H1 (cell line): ENCODE measurements at regions not wholly inside any gene's neighbourhood (a gene's known extent, or its start where the extent isn't known, plus 50 kb on each side); places are given as distances from the start of the nearest gene placed in this dataset.

Source experiments
- CTCF ChIA-PET: fragments of 300-600 bp; sonication (Branson Sonifier 250); formaldehyde crosslinking; loops from one replicate; lab custom pipeline; 2021; ENCODE audit not compliant: partially characterized antibody; lab: Charles Lee
- POLR2A ChIA-PET: fragments of 300-600 bp; sonication (Branson Sonifier 250); formaldehyde crosslinking; loops from one replicate; lab custom pipeline; 2021; ENCODE audit warnings: inconsistent platforms; ENCODE audit not compliant: partially characterized antibody; lab: Charles Lee
- DNase-seq, 2 experiments: peaks; one replicate each; pipeline versions ENCODE4 v3.0.0 to v3.0.0-alpha.2; 2010 to 2022; ENCODE audit warnings: low spot score in 2 of 2, low read depth in 1 of 2, mixed read lengths in 1 of 2
- FAIRE-seq: peaks from 2 replicates; lab custom pipeline; 2011; peaks lifted over from hg19 to GRCh38; lab: Jason Lieb, UNC
- H2AFZ ChIP-seq: 2 replicates; pipeline ENCODE4 v1.8.1; 2012; ENCODE audit warnings: low read length, inconsistent platforms
- H2AK5ac ChIP-seq: 2 replicates; pipeline ENCODE4 v1.6.1; 2013; ENCODE audit warnings: low read depth, low read length
- H2BK120ac ChIP-seq: replicated peaks from 2 replicates; pipeline ENCODE3; 2013; ENCODE audit warnings: low read depth, low read length, inconsistent platforms
- H2BK12ac ChIP-seq: 2 replicates; pipeline ENCODE4 v1.6.1; 2013; ENCODE audit warnings: low read depth, low read length
- H2BK15ac ChIP-seq: 2 replicates; pipeline ENCODE4 v1.6.1; 2013; ENCODE audit warnings: low read length
- H2BK20ac ChIP-seq: 2 replicates; pipeline ENCODE4 v1.6.1; 2013; ENCODE audit warnings: low read length
- H2BK5ac ChIP-seq: 2 replicates; pipeline ENCODE4 v1.6.1; 2013; ENCODE audit warnings: low read depth, low read length
- H3K14ac ChIP-seq: 2 replicates; pipeline ENCODE4 v1.6.1; 2013; ENCODE audit warnings: inconsistent platforms; ENCODE audit not compliant: insufficient read length
- H3K18ac ChIP-seq: 2 replicates; pipeline ENCODE4 v1.6.1; 2013; ENCODE audit warnings: low read length; ENCODE audit errors: extremely low read depth
- H3K23ac ChIP-seq: 2 replicates; pipeline ENCODE4 v1.6.1; 2013; ENCODE audit warnings: inconsistent platforms; ENCODE audit not compliant: insufficient read length
- H3K23me2 ChIP-seq: 2 replicates; pipeline ENCODE4 v1.6.1; 2013; ENCODE audit warnings: low read depth, low read length
- H3K27ac ChIP-seq: 2 replicates; pipeline ENCODE4 v1.6.1; 2011; ENCODE audit warnings: low read depth, low read length, inconsistent platforms
- H3K27me3 ChIP-seq, 4 experiments: replicated peaks in 1 of 4; 1 replicate in 1 of 4; 2 replicates in 3 of 4; pipeline versions ENCODE4 v1.6.1 to v1.8.1; 2011 to 2013; ENCODE audit warnings: low read length in 3 of 4, mild to moderate bottlenecking in 3 of 4, inconsistent platforms in 2 of 4, mixed read lengths in 2 of 4, moderate library complexity in 1 of 4; ENCODE audit not compliant: control insufficient read depth in 3 of 4, insufficient read depth in 3 of 4; ENCODE audit errors: extremely low read depth in 1 of 4
- H3K36me3 ChIP-seq, 4 experiments: 2 replicates each; pipeline versions ENCODE4 v1.6.1 to v1.8.1; 2011 to 2013; ENCODE audit warnings: mild to moderate bottlenecking in 4 of 4, low read length in 3 of 4, moderate library complexity in 2 of 4, control low read depth in 1 of 4, inconsistent platforms in 1 of 4; ENCODE audit not compliant: insufficient read depth in 4 of 4, control insufficient read depth in 2 of 4
- H3K4ac ChIP-seq: replicated peaks from 2 replicates; pipeline ENCODE3; 2013; ENCODE audit warnings: low read length, low read depth, mixed read lengths, inconsistent platforms; ENCODE audit not compliant: insufficient read length
- H3K4me1 ChIP-seq, 4 experiments: replicated peaks in 1 of 4; 1 replicate in 1 of 4; 2 replicates in 3 of 4; pipeline versions ENCODE4 v1.6.1 to v1.8.1; 2011 to 2013; ENCODE audit warnings: low read length in 3 of 4, inconsistent platforms in 2 of 4, mixed read lengths in 1 of 4; ENCODE audit not compliant: insufficient read depth in 4 of 4, control insufficient read depth in 3 of 4
- H3K4me2 ChIP-seq, 2 experiments: 2 replicates each; pipeline versions ENCODE4 v1.6.1 to v1.8.1; 2011 to 2013; ENCODE audit warnings: low read depth in 2 of 2, low read length in 2 of 2, control low read depth in 1 of 2, inconsistent platforms in 1 of 2, mild to moderate bottlenecking in 1 of 2; ENCODE audit not compliant: insufficient read depth in 1 of 2
- H3K4me3 ChIP-seq, 4 experiments: fragments of 200-600, 300-600 bp in 1 of 4; sonication (generic), shearing (Covaris generic), sonication (Bioruptor Twin) in 1 of 4; 2 replicates each; pipeline versions ENCODE4 v1.5.1 to v1.8.1; 2011 to 2016; ENCODE audit warnings: low read length in 4 of 4, low read depth in 3 of 4, control low read depth in 2 of 4, inconsistent platforms in 2 of 4, mild to moderate bottlenecking in 2 of 4, mixed read lengths in 1 of 4, moderate library complexity in 1 of 4; ENCODE audit not compliant: insufficient read depth in 2 of 4; ENCODE audit errors: extremely low read depth in 1 of 4
- H3K56ac ChIP-seq: replicated peaks from 2 replicates; pipeline ENCODE3; 2013; ENCODE audit warnings: low read depth, mild to moderate bottlenecking, mixed read lengths, low read length, inconsistent platforms; ENCODE audit not compliant: insufficient read length
- H3K79me1 ChIP-seq: 2 replicates; pipeline ENCODE4 v1.6.1; 2013; ENCODE audit warnings: low read depth, low read length, control low read depth
- H3K79me2 ChIP-seq, 2 experiments: 2 replicates each; pipeline versions ENCODE4 v1.6.1 to v1.8.1; 2012 to 2013; ENCODE audit warnings: low read length in 2 of 2, mild to moderate bottlenecking in 2 of 2, inconsistent platforms in 1 of 2; ENCODE audit not compliant: insufficient read depth in 2 of 2, control insufficient read depth in 1 of 2
- H3K9ac ChIP-seq, 4 experiments: replicated peaks in 1 of 4; 1 replicate in 1 of 4; 2 replicates in 3 of 4; pipeline versions ENCODE4 v1.6.1 to v1.8.1; 2011 to 2013; ENCODE audit warnings: low read depth in 3 of 4, low read length in 3 of 4, control low read depth in 2 of 4, mild to moderate bottlenecking in 2 of 4, moderate library complexity in 2 of 4, inconsistent platforms in 1 of 4; ENCODE audit errors: extremely low read depth in 1 of 4
- H3K9me3 ChIP-seq, 2 experiments: 2 replicates each; pipeline versions ENCODE4 v1.6.1 to v1.8.1; 2012 to 2013; ENCODE audit warnings: mild to moderate bottlenecking in 2 of 2, moderate library complexity in 2 of 2, control low read depth in 1 of 2, inconsistent platforms in 1 of 2, low read depth in 1 of 2, low read length in 1 of 2, mixed read lengths in 1 of 2; ENCODE audit not compliant: insufficient read depth in 2 of 2
- H4K20me1 ChIP-seq, 2 experiments: replicated peaks in 1 of 2; 2 replicates each; pipeline versions ENCODE3 to v1.8.1; 2011 to 2013; ENCODE audit warnings: inconsistent platforms in 2 of 2, low read length in 2 of 2, mild to moderate bottlenecking in 1 of 2; ENCODE audit not compliant: insufficient read depth in 2 of 2, control insufficient read depth in 1 of 2
- H4K5ac ChIP-seq: 2 replicates; pipeline ENCODE4 v1.6.1; 2013; ENCODE audit warnings: low read length, low read depth, mixed read lengths, inconsistent platforms; ENCODE audit not compliant: insufficient read length
- H4K8ac ChIP-seq: 2 replicates; pipeline ENCODE4 v1.8.0; 2013; ENCODE audit warnings: mild to moderate bottlenecking, moderate library complexity, low read length, inconsistent platforms; ENCODE audit not compliant: insufficient read depth; ENCODE audit errors: extremely low read depth
- H4K91ac ChIP-seq: replicated peaks from 2 replicates; pipeline ENCODE3; 2013; ENCODE audit warnings: low read length, mixed read lengths, inconsistent platforms; ENCODE audit not compliant: insufficient read length
- ATF2 ChIP-seq: IDR thresholded peaks from 2 replicates; pipeline ENCODE4 v1.6.1; 2012; ENCODE audit warnings: low read length, inconsistent platforms
- BCL11A ChIP-seq, 2 experiments: IDR thresholded peaks; one replicate each; pipeline ENCODE4 v1.6.1; 2011; ENCODE audit warnings: low read depth in 2 of 2, low read length in 2 of 2, mild to moderate bottlenecking in 2 of 2
- CTCF ChIP-seq, 3 experiments: IDR thresholded peaks; 1 replicate in 2 of 3; 2 replicates in 1 of 3; pipeline versions ENCODE4 v1.5.1 to v1.6.1; 2011; ENCODE audit warnings: low read length in 3 of 3, mild to moderate bottlenecking in 3 of 3, inconsistent platforms in 2 of 3, low read depth in 1 of 3, moderate library complexity in 1 of 3; ENCODE audit not compliant: insufficient read depth in 1 of 3; ENCODE audit errors: control extremely low read depth in 1 of 3
- EZH2 ChIP-seq: fragments of 200-600 bp; sonication (generic); IDR thresholded peaks from 2 replicates; pipeline ENCODE4 v1.7.1; 2012; ENCODE audit warnings: low read depth, mild to moderate bottlenecking, moderate library complexity, low read length, inconsistent platforms; ENCODE audit not compliant: severe bottlenecking
- KDM4A ChIP-seq: IDR thresholded peaks from one replicate; pipeline ENCODE4 v1.7.1; 2012; ENCODE audit warnings: low read depth, mild to moderate bottlenecking, moderate library complexity, low read length, inconsistent platforms; ENCODE audit not compliant: severe bottlenecking
- KDM5A ChIP-seq: fragments of 200-600 bp; IDR thresholded peaks from 2 replicates; pipeline ENCODE4 v1.7.1; 2012; ENCODE audit warnings: mild to moderate bottlenecking, low read length, inconsistent platforms, mixed read lengths
- NRF1 ChIP-seq: IDR thresholded peaks from 2 replicates; pipeline ENCODE4 v1.6.1; 2011; ENCODE audit warnings: mild to moderate bottlenecking, low read depth, low read length, improper control_type of control experiment
- POLR2A ChIP-seq, 2 experiments: IDR thresholded peaks; 1 replicate in 1 of 2; 2 replicates in 1 of 2; pipeline ENCODE4 v1.6.1; 2011; ENCODE audit warnings: low read depth in 2 of 2, low read length in 2 of 2, mild to moderate bottlenecking in 2 of 2; ENCODE audit errors: control extremely low read depth in 1 of 2
- TAF1 ChIP-seq: IDR thresholded peaks from 2 replicates; pipeline ENCODE4 v1.6.1; 2011; ENCODE audit warnings: mild to moderate bottlenecking, low read depth, low read length
- TCF12 ChIP-seq: IDR thresholded peaks from 2 replicates; pipeline ENCODE4 v1.6.1; 2011; ENCODE audit warnings: low read depth, mild to moderate bottlenecking, low read length
- YY1 ChIP-seq: IDR thresholded peaks from 2 replicates; pipeline ENCODE4 v1.6.1; 2011; ENCODE audit warnings: low read depth, mild to moderate bottlenecking, low read length
- WGBS, 2 experiments: shearing (Covaris generic) in 1 of 2; methylation state at CpG; one replicate each; pipeline versions ENCODE4 v1.1.6 to v1.1.7; 2013 to 2015; ENCODE audit warnings: low lambda C conversion rate in 2 of 2, mixed read lengths in 2 of 2, inconsistent platforms in 1 of 2, low coverage in 1 of 2, missing lambda C conversion rate in 1 of 2; ENCODE audit not compliant: insufficient replicate concordance in 2 of 2, insufficient coverage in 1 of 2, insufficient read length in 1 of 2; ENCODE audit errors: extremely low coverage in 1 of 2, missing lambda C conversion rate in 1 of 2; 5-methylcytosine and 5-hydroxymethylcytosine counted together

- CTCF ChIA-PET = interaction anchor here (0.6 kb wide), 1 partner anchor 14 kb away, joined by 3 read pairs; no protein-coding TSS in a partner anchor
- TF ChIP-seq YY1 (no peak), KDM4A (no peak), POLR2A (IDR thresholded peaks at IDR 0.05; ENCODE audit: control extremely low read depth in 1 of 2, low read depth in 2 of 2, low read length in 2 of 2) (no peak), EZH2 (no peak), KDM5A (no peak), NRF1 (no peak), TCF12 (no peak), TAF1 (no peak), ATF2 (no peak), CTCF (IDR thresholded peaks at IDR 0.05; ENCODE audit: control extremely low read depth in 1 of 3, insufficient read depth in 1 of 3, low read depth in 1 of 3, low read length in 3 of 3) (no peak), BCL11A (IDR thresholded peaks at IDR 0.05; ENCODE audit: low read depth in 2 of 2, low read length in 2 of 2) (no peak)
These were observed 141.1 kb downstream of the MOSPD2 start for GRCh38 chrX:15014281-15014680.

More at GRCh38 chrX:15014281-15014680, 141.1 kb downstream of the MOSPD2 start:
- no peaks in the 10 kb centered on the region for H3K23me2 ChIP-seq
- H2AFZ ChIP-seq = no peak overlapping the region
- H3K14ac ChIP-seq = no peak overlapping the region
- no peak overlapping the region for H4K8ac ChIP-seq
- no peak overlapping the region for H2BK120ac ChIP-seq
- no peak overlapping the region for H3K18ac ChIP-seq
- H2BK12ac ChIP-seq = no peak overlapping the region
- no peaks in the 10 kb centered on the region for H3K79me2 ChIP-seq
- FAIRE-seq = no peak
- no peak overlapping the region for H3K4me3 ChIP-seq
- H2BK15ac ChIP-seq = no peak overlapping the region
- no peak overlapping the region for H3K9ac ChIP-seq
- no peak overlapping the region for H3K27ac ChIP-seq
- no peaks in the 10 kb centered on the region for H3K79me1 ChIP-seq
- H2AK5ac ChIP-seq = no peak overlapping the region
- H4K20me1 ChIP-seq = no peaks in the 10 kb centered on the region
- H3K27me3 ChIP-seq = no peaks in the 10 kb centered on the region
- 83% methylated on average over 2 of the region's 2 CpGs; no CpG with 5 or more reads in 1 of the 2 experiments for WGBS, 2 experiments
- H3K9me3 ChIP-seq = no peaks in the 10 kb centered on the region
- no peak overlapping the region for H4K91ac ChIP-seq
- no peak overlapping the region for H4K5ac ChIP-seq
- POLR2A ChIA-PET = no interaction called here
- H3K4ac ChIP-seq = no peak overlapping the region
- H3K23ac ChIP-seq = no peak overlapping the region
- H3K4me2 ChIP-seq = no peak overlapping the region
- H2BK5ac ChIP-seq = no peak overlapping the region
- no peak overlapping the region for H2BK20ac ChIP-seq
- H3K36me3 ChIP-seq = no peaks in the 10 kb centered on the region
- no peaks in the 10 kb centered on the region for H3K4me1 ChIP-seq
- no peak overlapping the region for H3K56ac ChIP-seq
- no peak for DNase-seq
